Activated CD8-positive, alpha-beta T cell treated with anti-CD3 and anti-CD28 coated beads for 36 hours (primary cell): ENCODE measurements at regions not wholly inside any gene's neighbourhood (a gene's known extent, or its start where the extent isn't known, plus 50 kb on each side); places are given as distances from the start of the nearest gene placed in this dataset.

Experiments used
- ATAC-seq: fragments of 200-7000 bp; cut with Tn5 transposase; one replicate; pipeline ENCODE4 v1.10.0; 2021; ENCODE audit warnings: mild to moderate bottlenecking, moderate library complexity
- CTCF ChIA-PET: fragments of 350-600 bp; sonication (Branson Sonifier 250); formaldehyde crosslinking; loops from one replicate; lab custom pipeline; 2021; ENCODE audit warnings: antibody characterized with exemption; lab: Charles Lee
- POLR2A ChIA-PET: fragments of 350-600 bp; sonication (Branson Sonifier 250); formaldehyde crosslinking; loops from one replicate; lab custom pipeline; 2021; ENCODE audit warnings: antibody characterized with exemption; lab: Charles Lee
- DNase-seq: peaks from one replicate; pipeline ENCODE4 v3.0.0-alpha.2; 2020
- H3K27ac Mint-ChIP-seq: one replicate; pipeline ENCODE4 v1.8.0; 2021; ENCODE audit warnings: mild to moderate bottlenecking, mixed read lengths
- H3K27me3 Mint-ChIP-seq: one replicate; pipeline ENCODE4 v1.8.0; 2021; ENCODE audit warnings: mixed read lengths
- H3K36me3 Mint-ChIP-seq: one replicate; pipeline ENCODE4 v1.8.0; 2021; ENCODE audit warnings: low read depth, mixed read lengths
- H3K4me1 Mint-ChIP-seq: one replicate; pipeline ENCODE4 v1.8.0; 2021; ENCODE audit warnings: low read depth, mixed read lengths
- H3K4me3 Mint-ChIP-seq: one replicate; pipeline ENCODE4 v1.8.0; 2021; ENCODE audit warnings: mild to moderate bottlenecking, moderate library complexity, mixed read lengths
- H3K9me3 Mint-ChIP-seq: one replicate; pipeline ENCODE4 v1.8.0; 2021; ENCODE audit warnings: mixed read lengths
- CTCF ChIP-seq: fragments of 200-600 bp; IDR thresholded peaks from one replicate; pipeline ENCODE4 v1.8.0; 2022; ENCODE audit warnings: antibody characterized with exemption, mild to moderate bottlenecking
- intact Hi-C: fragments of 100-400 bp; cut with micrococcal nuclease; formaldehyde crosslinking; loops from one replicate; pipeline ENCODE4 v1.10.0; 2022

GRCh38 chr1:60888126-60888525 lies 194.2 kb upstream of the NFIA start:
- intact Hi-C loops, result no loop called here
- POLR2A ChIA-PET, result no interaction called here
- TF ChIP-seq CTCF, result no peak
- H3K36me3 Mint-ChIP-seq, result no peaks in the 10 kb centered on the region
- H3K9me3 Mint-ChIP-seq, result no peaks in the 10 kb centered on the region
- no peak for ATAC-seq
- no peak overlapping the region for H3K27ac Mint-ChIP-seq
- no peak overlapping the region for H3K4me3 Mint-ChIP-seq
- DNase-seq, result no peak
- H3K27me3 Mint-ChIP-seq, result peaks cover 7% of the 10 kb centered on the region
- H3K4me1 Mint-ChIP-seq, result no peaks in the 10 kb centered on the region
- CTCF ChIA-PET, result no interaction called here

- H3K27me3 Mint-ChIP-seq, result peaks cover 7% of the 10 kb centered on the region
- no peak for TF ChIP-seq CTCF
- H3K4me1 Mint-ChIP-seq, result no peaks in the 10 kb centered on the region
- H3K36me3 Mint-ChIP-seq, result no peaks in the 10 kb centered on the region
- ChIA-PET CTCF (no interaction called here), POLR2A (no interaction called here)
- DNase-seq (no peak), ATAC-seq (no peak)
- no peaks in the 10 kb centered on the region for H3K9me3 Mint-ChIP-seq
- H3K4me3 Mint-ChIP-seq, result no peak overlapping the region
- intact Hi-C loops, result no loop called here
- H3K27ac Mint-ChIP-seq, result no peak overlapping the region
Observed at GRCh38 chr1:60886793-60887331, 195.5 kb upstream of the NFIA start.

- no peak overlapping the region for H3K27ac Mint-ChIP-seq
- H3K4me1 Mint-ChIP-seq, result no peaks in the 10 kb centered on the region
- ChIA-PET CTCF (no interaction called here), POLR2A (no interaction called here)
- no peak for DNase-seq
- no peak for TF ChIP-seq CTCF
- no peak for ATAC-seq
- peaks cover 10% of the 10 kb centered on the region for H3K27me3 Mint-ChIP-seq
- no peaks in the 10 kb centered on the region for H3K9me3 Mint-ChIP-seq
- no peak overlapping the region for H3K4me3 Mint-ChIP-seq
- intact Hi-C loops, result no loop called here
- no peaks in the 10 kb centered on the region for H3K36me3 Mint-ChIP-seq
Observed at GRCh38 chr1:60886090-60886489, 196.3 kb upstream of the NFIA start.

- no peak overlapping the region for H3K27ac Mint-ChIP-seq
- no peaks in the 10 kb centered on the region for H3K9me3 Mint-ChIP-seq
- DNase-seq, result no peak
- CTCF ChIA-PET, result no interaction called here
- no peaks in the 10 kb centered on the region for H3K36me3 Mint-ChIP-seq
- TF ChIP-seq CTCF, result no peak
- H3K27me3 Mint-ChIP-seq, result peaks cover 11% of the 10 kb centered on the region
- no peak for ATAC-seq
- POLR2A ChIA-PET, result no interaction called here
- H3K4me3 Mint-ChIP-seq, result no peak overlapping the region
- intact Hi-C loops, result no loop called here
- no peaks in the 10 kb centered on the region for H3K4me1 Mint-ChIP-seq
Observed at GRCh38 chr1:60880202-60880601, 202.2 kb upstream of the NFIA start.

- Mint-ChIP-seq H3K36me3 (no peaks in the 10 kb centered on the region), H3K27ac (no peak overlapping the region), H3K27me3 (peaks cover 11% of the 10 kb centered on the region), H3K4me1 (peaks cover 3% of the 10 kb centered on the region), H3K4me3 (no peak overlapping the region), H3K9me3 (no peaks in the 10 kb centered on the region)
- TF ChIP-seq CTCF, result no peak
- ChIA-PET CTCF (no interaction called here), POLR2A (no interaction called here)
- no peak for ATAC-seq
- DNase-seq, result no peak
- intact Hi-C loops, result no loop called here
Observed at GRCh38 chr1:60878323-60878722, 204.0 kb upstream of the NFIA start.
